ENCODE measurements at regions not wholly inside any gene's neighbourhood (a gene's known extent, or its start where the extent isn't known, plus 50 kb on each side); places are given as distances from the start of the nearest gene placed in this dataset.
A peak's percentile ranks its signal among the peaks of the same experiment; 100 is the strongest.

GRCh38 chr2:196257086-196257485 is 85.7 kb upstream of the STK17B start:
- POLR2A ChIA-PET = no interaction called here
- 39% methylated on average over 3 of the region's 3 CpGs for WGBS (ENCODE audit: insufficient coverage, low coverage, missing lambda C conversion rate)

More at GRCh38 chr2:196257086-196257485, 85.7 kb upstream of the STK17B start:
- in situ Hi-C loops (cut with MboI) = no loop called here
- BruUV-seq (replicated peaks) = no TSS peak
- no peak for ATAC-seq
- no peaks in the 10 kb centered on the region for H3K9me3 ChIP-seq (replicated peaks; ENCODE audit: control insufficient read depth, insufficient read depth, low read depth, low read length)
- H3K27ac ChIP-seq (ENCODE audit: extremely low read depth, low read depth, low read length) = no peak overlapping the region
- H3K79me2 ChIP-seq (ENCODE audit: control insufficient read depth, insufficient read depth, low read length) = no peaks in the 10 kb centered on the region
- peak; percentile 33; the same call in 1 of the 2 replicates for TF ChIP-seq ZNF316 (IDR thresholded peaks at IDR 0.05)
- peak; percentile 44; the same call in 1 of the 2 replicates for TF ChIP-seq C11orf30 (IDR thresholded peaks at IDR 0.05; ENCODE audit: low read depth)
- no peak for TF ChIP-seq ZSCAN32 (CRISPR knock-in tag; IDR thresholded peaks at IDR 0.05)
- TF ChIP-seq ZNF518B (CRISPR knock-in tag; IDR thresholded peaks at IDR 0.05) = no peak
- FAIRE-seq = no peak
- DNase-seq (ENCODE audit: extremely low read depth in 1 of 4, low spot score in 3 of 4) = no peak
- no peaks in the 10 kb centered on the region for H3K9me1 ChIP-seq (ENCODE audit: control insufficient read depth, insufficient read depth, low read length)
- H2AFZ ChIP-seq (ENCODE audit: low read depth, low read length) = no peak overlapping the region
- CTCF ChIA-PET (ENCODE audit: low intra/inter-chr PET ratio) = no interaction called here
- no peaks in the 10 kb centered on the region for H4K20me1 ChIP-seq (replicated peaks; ENCODE audit: control insufficient read depth, insufficient read depth, low read length)
- H3K4me1 ChIP-seq (replicated peaks in 1 of 2; ENCODE audit: control insufficient read depth in 2 of 2, insufficient read depth in 2 of 2, low read length in 2 of 2) = peaks cover 3 to 18% of the 10 kb centered on the region in 2 experiments; a peak in 4 of 5 replicates
- H3K36me3 ChIP-seq (ENCODE audit: control insufficient read depth, insufficient read depth, low read length) = no peaks in the 10 kb centered on the region
- H3K9ac ChIP-seq (ENCODE audit: insufficient read depth in 1 of 2, low read depth in 2 of 2, low read length in 2 of 2) = no peak overlapping the region
- no peak overlapping the region for H3K4me2 ChIP-seq (ENCODE audit: insufficient read depth, low read length)
- intact Hi-C loops (cut with micrococcal nuclease) = no loop called here
- no peak overlapping the region for H3K4me3 ChIP-seq
- H3K27me3 ChIP-seq (ENCODE audit: control insufficient read depth in 2 of 2, insufficient read depth in 2 of 2, low read length in 2 of 2) = no peaks in the 10 kb centered on the region
